ENCODE measurements at regions not wholly inside any gene's neighbourhood (a gene's known extent, or its start where the extent isn't known, plus 50 kb on each side); places are given as distances from the start of the nearest gene placed in this dataset.
"Not testable (repeated sequence)": the region's sequence is repeated elsewhere in the genome, so short reads cannot be mapped to it uniquely, and the experiment has no call there.

- not testable (repeated sequence) for TF ChIP-seq EZH2 (IDR thresholded peaks at IDR 0.05; ENCODE audit: low read depth); CTCF (conservative IDR thresholded peaks at IDR 0.05)
Observed at GRCh38 chr15:44903281-44903680, 53.2 kb upstream of the TERB2 start.

Data from PC-9 (cell line).